Activated CD4-positive, alpha-beta T cell treated with anti-CD3 and anti-CD28 coated beads, Interleukin-2, amount 50 U/mL, for 1 hour (primary cell): ENCODE measurements at regions not wholly inside any gene's neighbourhood (a gene's known extent, or its start where the extent isn't known, plus 50 kb on each side); places are given as distances from the start of the nearest gene placed in this dataset.
"Not testable (repeated sequence)": the region's sequence is repeated elsewhere in the genome, so short reads cannot be mapped to it uniquely, and the experiment has no call there.

Experiments used
- DNase-seq: peaks from one replicate; pipeline ENCODE4 v3.0.0-alpha.2; 2020

DNA sequence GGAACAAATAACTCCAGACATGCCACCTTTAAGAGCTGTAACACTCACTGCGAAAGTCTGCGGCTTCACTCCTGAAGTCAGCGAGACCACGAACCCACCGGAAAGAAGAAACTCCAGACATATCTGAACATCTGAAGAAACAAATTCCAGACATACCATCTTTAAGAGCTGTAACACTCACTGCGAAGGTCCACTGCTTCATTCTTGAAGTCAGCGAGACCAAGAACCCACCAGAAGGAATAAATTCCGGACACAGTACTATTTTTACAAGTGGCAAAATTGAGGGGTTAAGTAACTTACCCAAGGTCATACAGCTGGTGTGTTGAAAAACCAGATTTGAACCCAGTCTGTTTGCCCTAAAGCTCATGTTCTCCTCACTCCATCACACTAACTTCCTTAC lies 96.8 kb upstream of the GALNT15 start:
- DNase-seq, result not testable (repeated sequence)

DNA sequence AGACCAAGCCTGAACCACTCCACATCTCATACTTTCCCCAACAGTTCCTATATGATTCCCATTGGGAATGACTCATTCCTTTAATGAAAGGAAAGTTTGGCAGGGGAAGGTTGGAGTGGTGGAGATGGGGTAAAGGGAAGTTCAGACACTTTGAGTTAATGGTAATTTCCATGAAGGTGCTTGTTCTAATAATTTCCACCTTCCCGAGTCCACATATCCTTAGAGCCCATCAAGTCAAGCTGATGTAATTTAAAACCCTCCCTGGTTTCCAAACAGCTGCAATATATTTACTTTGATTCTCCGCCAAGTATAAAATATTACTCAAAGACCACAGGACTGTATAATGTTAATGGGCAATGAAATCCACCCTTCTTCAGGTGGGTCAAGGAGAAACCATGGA lies 95.0 kb upstream of the GALNT15 start:
- DNase-seq, result no peak

DNA sequence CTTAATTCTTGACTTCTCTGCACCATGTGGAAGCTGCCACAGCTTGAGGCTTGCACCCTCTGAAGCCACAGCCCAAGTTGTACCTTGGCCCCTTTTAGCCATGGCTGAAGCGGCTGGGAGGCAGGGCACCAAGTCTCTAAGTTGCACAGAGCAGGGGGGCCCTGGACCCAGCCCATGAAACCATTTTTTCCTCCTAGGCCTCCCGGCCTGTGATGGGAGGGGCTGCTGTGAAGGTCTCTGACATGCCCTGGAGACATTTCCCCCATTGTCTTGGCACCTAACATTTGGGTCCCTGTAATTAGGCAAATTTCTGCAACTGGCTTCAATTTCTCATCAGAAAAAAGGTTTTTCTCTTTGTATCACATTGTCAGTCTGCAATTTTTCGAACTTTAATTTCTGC lies 92.8 kb upstream of the GALNT15 start:
- no peak for DNase-seq

DNA sequence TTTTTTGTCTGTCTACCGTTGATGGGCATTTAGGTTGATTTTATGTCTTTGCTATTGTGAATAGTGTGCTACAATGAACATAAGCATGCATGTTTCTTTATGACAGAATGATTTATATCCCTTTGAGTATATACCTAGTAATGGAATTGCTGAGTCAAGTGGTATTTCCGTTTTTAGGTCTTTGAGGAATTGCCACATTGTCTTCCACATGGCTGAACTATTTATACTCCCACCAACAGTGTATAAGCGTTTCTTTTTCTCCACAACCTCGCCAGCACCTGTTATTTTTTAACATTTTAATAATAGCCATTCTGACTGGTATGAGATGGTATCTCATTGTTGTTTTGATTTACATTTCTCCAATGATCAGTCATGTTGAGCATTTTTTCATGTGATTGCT lies 89.6 kb upstream of the GALNT15 start:
- DNase-seq, result no peak

DNA sequence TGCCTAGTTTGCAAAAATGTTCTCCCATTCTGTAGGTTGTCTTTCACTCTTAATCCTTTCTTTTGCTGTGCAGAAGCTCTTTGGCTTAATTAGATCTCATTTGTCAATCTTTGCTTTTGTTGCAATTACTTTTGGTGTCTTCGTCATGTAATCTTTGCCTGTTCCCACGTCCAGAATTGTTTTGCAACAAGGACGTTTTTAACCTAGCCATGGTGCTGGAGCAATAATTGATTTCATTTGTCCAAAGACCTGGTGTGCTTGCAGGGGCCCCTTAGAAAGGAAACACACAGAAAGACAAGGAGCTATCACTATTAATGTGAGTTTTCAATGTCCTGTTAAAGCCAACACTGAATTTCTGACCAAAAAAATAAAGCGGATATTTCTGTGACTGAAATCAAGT lies 89.1 kb upstream of the GALNT15 start:
- no peak for DNase-seq

DNA sequence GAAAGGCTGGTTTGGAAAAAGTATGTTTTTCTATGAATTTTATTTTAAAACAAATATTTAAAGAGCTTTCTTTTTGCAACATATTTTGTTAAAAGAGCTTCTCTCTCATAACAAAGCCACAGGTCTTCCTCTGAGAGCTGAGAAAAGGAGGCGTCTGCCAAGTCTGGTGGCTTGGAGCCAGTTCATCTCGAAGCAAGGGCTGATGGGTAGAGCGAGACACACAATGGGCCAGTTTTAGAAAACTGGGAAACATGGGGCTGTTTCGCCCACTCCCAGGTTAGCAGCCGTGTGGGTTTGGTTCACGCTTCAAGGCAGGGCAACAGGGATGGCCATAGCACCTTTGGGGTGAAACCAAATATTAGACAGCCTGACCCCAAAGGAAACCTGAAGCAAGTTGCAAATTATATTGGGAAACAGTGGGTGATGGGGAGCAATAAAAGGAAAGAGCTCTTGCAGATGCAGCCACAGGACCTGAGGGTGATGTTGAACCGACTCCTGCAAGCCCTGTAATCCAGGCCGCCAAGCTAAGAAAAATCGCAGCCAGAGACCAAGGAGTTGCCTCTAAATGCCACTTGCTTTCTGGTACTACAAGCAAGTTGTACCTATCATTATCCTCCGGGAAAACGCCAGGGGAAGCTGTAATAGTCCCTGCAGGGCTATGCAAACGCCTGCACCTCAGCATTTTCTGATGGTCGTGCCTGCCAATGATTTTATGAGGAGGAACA lies 88.4 kb upstream of the GALNT15 start:
- DNase-seq, result no peak

DNA sequence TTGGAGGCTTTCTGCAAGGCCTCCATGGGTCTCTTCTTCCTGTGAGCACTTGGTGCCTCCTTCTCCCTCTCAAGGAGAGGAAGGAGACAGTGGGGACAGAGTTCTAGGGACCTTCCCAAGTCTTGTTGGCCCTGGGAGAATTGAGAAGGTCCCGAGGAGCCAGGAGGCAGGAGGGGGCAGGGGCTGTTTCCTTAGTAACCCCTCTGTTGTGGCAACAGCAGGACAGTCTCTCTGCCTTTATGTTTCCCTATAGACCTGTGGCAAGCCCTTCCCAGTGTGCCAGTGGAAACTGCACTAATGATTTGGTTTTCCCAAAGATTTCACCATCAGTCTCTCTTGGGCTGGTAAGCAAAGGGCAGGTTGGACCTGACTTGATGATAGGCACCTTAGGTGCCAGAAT lies 87.8 kb upstream of the GALNT15 start:
- DNase-seq, result no peak

DNA sequence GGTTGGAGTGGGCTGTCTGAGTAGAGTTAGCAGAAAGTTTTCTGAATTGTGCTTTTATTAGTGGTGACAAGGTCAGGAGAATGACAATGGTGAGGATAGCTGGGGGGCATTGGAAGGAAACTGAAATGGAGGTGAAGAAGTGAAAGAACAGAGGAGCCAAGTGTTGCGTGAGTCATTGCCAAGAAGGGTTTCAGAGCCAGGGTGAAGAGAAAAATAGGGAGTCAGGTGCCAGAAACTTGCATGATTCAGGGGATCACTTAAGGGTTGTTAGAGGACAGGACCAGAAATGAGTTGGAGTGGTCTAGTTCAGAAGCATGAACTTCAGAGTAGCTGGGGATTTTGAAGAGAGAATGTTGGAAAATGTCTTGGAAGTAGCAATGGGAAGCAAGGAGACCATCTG lies 86.0 kb upstream of the GALNT15 start:
- no peak for DNase-seq

DNA sequence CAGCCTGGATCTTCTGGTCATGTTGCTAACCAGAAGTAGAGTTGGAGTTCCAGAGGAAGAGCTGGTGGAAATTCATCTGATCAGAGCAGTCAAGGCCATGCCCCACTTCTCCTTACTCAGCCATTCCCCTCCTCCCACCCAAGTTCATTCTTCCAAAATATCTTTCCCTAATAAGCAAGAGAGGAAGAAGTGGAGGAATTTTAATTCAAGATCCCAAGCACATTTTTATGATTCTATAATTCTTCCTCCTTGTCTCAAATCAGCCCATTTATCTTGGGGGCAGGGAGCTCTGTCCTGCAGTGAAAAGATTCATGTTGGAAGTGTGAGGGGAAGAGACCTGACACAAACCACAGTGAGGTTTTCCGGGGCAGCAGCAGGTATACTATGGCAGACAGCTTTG lies 85.0 kb upstream of the GALNT15 start:
- DNase-seq, result no peak

DNA sequence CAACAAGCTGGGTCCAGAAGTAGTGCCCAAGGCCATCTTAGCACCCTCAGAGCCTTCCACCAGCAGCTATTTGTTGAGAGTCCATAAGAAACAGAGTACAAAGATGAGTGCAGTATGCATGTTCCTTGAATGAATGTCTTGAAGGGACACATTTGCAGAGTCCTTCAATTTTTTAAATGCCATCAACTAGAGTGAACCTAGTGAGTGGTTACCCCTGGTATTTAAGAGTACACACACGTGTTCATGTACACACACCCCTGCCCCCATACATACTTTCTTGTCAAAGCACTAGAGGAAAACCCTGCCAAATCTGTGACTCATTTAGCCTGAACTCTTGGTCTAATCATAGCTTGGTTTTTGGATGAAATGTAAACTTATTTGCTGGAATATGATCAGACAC lies 84.5 kb upstream of the GALNT15 start:
- DNase-seq, result no peak

DNA sequence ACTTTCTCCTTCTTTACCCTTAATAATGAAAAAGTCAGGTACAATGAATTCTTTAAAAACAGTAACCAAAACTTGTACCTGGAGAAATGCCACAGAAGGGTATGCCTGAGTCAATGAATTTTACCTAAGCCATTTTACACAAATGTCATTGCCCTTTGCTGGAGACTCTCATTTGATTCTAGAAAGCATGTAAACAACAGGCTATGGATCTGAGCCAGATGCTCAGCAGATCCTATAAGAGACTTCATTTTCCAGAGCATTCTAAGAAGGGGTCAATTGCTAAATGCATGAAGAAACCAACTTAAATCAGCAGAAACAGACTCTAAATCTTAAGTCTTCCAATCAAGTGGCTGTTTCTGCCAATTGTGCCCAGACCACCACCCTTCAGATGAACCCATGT lies 83.8 kb upstream of the GALNT15 start:
- DNase-seq, result no peak

DNA sequence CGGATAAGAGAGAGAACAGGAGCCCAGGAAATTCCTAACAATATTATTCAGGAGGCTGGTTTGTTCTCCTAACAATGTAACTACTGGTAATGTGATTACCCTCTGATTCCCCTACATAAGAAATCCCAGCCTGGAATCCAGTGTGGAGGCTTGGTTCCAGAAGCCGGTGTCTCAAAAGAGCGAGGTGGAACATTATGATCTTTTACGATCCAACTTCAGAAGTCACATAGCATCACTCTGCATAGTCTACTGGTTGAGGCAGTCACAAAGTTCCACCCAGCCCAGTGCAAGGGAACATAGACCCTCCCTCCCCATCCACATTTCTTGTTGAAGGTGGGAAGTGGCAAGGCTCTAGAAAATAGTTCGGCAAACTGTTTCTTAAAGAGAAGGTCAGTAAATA lies 81.6 kb upstream of the GALNT15 start:
- DNase-seq, result no peak

DNA sequence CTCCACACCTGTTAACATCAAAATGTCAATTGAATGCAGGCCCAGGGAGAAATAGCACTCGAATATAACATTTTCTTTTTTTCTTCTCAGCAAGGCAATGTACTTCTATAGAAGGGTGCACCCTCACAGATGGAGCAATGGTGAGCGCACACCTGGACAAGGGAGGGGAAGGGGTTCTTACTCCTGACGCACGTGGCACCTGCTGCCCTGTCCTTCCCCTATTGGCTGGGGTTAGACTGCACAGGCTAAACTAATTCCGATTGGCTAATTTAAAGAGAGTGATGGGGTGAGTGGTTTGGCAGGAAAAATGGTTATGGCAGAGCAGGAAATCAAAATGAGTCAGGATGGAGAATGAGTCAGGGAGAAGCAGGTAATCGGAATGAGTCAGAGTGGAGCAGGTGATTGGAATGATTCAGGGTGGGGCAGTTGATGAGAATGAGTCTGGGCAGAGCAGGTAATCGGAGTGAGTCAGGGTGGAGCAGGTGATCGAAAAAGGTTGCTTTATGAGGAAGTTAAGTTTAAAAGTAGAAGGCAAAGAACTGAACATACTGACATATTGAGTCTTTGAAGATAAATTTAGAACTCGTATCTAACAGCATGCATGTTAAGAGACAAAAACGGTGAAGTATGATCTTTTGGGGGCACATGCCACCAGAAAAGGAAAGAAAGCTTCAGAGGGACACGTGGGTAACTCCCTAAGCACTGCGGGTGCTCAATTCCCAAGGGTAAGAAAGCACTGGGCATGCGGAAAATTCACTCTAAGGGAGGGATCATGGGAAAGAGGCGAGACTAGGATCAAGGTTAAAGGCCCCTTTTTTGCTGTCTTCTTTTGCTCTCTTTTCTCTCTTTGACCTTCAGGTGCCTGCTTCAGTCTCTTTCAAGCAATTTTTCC lies 72.9 kb upstream of the GALNT15 start:
- no peak for DNase-seq

DNA sequence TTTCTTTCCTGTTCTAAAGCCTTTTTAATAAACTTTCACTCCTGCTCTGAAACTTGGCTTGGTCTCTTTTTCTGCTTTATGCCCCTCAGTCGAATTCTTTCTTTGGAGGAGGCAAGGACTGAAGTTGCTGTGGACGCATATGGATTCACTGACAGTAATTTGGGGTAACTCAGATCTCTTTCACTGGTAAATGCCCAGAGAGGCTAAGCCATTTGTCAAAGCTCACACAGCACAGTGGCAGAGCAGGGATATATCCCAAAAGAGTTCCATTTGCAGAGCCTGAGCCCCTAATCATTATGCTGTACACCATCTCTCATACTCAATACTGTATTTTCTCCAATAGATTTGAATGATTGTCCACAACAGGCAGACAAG lies 72.3 kb upstream of the GALNT15 start:
- DNase-seq, result no peak

DNA sequence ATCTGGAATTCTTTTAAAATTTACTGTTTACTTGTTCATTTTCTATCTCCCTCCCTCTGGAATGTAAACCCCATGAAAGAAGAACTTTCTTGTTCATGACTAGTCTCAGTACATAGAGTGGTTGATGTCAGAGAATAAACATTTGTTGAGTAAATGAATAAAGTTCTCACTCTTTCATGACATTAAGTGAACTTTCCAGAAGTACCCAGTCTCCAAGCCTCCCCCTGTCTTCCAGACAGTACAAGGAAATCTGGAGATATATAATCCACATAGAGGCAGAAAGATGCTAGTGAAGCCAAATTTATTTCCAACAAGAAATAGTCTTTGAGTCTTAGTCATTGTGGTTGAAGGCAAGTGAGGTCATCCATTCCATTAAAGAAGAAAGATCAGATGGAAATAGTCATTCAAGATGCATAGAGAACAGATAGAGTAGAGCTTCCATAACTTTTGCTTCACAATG lies 71.5 kb upstream of the GALNT15 start:
- no peak for DNase-seq

DNA sequence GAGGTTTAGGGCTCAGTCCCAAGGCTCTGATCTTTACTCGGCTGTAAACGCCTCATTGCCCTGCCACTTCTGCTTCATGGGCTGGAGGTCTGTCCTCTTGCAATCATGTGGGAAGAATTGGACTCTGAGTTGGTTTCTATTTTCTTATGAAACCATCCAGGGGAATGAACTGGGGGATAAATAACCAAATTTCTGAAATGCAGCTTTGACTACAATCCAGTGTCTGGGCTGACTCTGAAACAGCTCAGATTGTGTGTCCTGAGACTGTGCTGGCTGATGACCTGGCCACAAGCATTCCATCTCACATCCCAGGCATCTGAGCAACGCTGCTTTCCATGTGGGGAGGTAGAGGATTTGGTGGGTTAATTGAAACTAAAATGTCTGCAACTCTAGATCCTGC lies 71.0 kb upstream of the GALNT15 start:
- no peak for DNase-seq

DNA sequence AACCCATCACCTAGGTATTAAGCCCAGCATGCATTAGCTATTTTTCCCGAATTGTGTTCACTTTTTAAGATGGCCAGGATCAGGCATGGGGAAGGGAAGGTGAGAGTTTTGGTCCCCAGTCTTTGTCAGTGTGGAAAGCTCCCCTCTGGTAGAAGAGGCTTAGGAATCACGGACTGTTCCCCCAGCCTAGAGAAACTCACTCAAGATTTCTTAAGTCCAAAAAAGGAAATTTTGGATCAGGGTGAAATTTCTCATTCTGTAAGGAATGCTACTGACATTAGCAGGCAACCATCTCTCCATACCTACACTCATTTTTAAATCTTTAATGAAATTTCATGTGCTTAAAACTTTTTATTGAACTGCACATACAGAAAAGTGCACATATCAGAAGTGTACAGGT lies 70.3 kb upstream of the GALNT15 start:
- no peak for DNase-seq

DNA sequence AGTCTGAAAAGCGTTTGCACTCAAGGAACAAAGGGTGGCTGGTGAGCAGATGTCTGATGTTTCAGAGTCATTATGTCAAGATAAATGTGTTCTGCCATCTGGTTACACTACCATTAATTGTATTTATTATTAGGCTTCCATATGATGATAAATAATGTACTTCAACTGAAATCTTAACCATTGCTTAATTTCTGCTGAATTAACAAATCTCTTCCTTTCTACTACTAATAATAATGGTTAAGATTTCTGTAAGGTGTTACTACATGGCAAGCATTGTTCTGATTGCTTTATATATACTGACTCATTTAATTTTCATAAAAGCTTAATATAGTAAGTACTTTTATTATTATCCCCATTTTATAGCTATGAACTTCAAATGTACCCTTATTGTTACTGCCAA lies 68.4 kb upstream of the GALNT15 start:
- DNase-seq, result no peak

DNA sequence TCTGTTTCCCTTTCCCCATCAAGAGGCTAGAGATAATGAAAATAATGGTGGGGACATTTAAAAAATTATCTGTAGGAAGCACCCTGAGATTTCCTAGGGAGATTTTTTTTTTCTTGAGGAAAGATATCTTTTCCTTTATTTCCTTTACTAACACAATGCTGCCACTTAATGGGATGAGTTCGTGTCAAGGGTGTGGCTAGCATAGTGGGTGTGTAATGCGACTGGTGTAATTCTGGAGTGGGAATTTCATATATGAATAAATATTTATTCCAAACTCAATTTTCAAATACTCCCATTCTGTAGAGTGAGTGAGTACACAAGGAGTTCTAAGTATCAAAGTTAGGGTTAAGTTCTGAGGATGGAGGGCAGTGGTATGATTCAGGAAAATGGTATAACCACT lies 66.1 kb upstream of the GALNT15 start:
- DNase-seq, result no peak

DNA sequence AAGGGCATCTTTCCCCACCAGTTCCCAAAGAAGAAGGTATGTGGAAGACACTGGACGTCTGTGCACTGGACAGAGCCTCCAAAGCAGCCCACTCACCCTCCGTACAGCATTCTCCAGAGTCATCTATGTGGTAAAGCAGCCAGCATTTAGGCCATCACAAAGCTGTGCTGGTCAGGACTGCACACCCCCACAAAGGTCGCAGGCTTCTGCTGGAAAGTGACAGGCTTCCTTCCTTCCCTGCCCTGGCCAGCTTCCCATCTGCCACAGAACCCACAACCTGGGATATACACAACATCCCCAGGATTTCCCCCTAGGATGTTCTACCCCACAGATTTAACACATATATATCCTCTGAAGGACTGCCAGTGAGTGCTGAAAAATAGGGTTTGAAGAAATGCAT lies 64.6 kb upstream of the GALNT15 start:
- DNase-seq, result no peak

DNA sequence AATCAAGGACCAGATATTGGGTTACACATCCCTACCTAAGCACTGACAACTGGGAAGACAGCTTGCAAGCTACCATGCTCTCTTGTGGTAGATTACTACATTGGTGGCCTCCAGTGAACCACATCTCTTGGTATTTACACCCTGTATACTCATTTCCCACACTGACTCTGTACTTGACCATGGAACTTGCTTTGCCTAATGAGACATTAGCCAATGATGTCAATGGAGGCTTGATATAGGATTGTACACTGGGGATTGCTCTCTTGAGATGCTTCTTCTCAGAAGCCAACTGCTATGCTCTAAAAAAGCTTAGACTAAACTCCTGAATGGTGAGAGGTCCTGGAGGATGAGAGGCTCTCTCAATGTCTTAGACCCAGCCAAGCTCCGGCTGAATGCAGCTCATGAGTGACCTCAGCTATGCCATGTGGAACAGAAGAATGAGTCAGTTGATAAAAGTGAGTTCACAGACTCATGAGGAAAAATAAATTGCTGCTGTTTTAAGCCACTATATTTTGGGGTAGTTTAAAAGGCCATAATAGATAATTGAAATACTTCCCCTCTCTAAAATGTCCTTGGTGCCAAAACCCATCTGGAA lies 61.5 kb upstream of the GALNT15 start:
- DNase-seq, result no peak

DNA sequence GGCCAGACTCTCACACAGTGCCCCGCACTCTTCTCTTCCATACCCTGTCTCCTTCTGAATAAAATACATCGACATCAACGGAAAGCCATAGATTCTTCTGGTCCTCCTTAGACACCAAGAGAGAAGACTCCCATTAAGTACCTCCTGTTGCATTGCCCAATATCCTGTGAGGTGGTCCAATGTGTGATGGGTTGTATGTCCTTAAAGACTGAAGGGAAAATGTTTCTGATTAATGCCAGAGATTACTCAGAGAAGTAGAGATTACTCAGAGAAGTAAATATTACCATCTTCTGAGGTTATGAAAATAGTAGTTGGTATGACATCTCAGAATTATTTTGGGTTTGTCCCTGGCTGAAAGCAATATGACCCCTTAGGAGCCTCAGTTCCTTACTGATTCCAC lies 60.8 kb upstream of the GALNT15 start:
- no peak for DNase-seq

DNA sequence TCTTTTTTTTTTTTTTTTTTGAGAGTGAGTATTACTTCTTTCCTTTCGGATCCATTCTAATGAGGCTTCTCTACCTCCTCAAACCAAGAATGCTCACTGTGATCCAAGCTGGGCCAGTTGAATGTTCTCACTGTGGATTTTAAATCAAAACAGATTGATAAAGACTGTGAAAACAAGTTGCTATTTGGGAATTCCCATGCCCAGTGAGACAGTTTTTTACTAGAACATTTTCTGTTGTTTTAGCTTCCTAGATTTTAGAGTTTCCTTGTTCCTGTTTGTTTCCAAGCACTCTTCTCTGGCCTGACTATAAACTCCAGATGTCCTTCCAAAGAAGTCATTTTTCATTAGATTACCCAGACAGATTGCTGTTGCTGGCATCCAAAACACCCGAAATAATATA lies 60.1 kb upstream of the GALNT15 start:
- DNase-seq, result no peak

DNA sequence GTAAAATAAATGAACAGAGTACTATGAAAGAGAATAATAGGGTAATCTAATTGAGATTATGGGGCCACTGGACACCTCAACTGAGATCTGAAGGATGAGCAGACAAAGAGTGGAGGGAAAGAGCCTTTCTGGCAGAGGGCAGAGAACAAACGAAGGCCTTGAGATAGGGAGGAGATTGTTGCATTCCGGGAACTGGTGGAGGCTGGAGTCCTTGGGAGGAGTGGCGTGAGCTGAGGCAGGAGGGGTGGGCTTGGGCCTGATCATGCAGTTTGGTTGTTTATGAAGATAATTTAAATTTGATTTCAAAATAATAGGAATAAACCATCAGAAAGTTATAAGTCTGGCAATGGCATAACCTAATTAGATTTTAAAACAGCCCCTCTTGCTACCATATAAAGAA lies 59.5 kb upstream of the GALNT15 start:
- no peak for DNase-seq
